Activated CD8-positive, alpha-beta memory T cell treated with anti-CD3 and anti-CD28 coated beads, Interleukin-2, amount 10 ng/mL, durations not matched to agents 7 days and 5 days (primary cell): ENCODE measurements at regions not wholly inside any gene's neighbourhood (a gene's known extent, or its start where the extent isn't known, plus 50 kb on each side); places are given as distances from the start of the nearest gene placed in this dataset.
"Not testable (repeated sequence)": the region's sequence is repeated elsewhere in the genome, so short reads cannot be mapped to it uniquely, and the experiment has no call there.

Source experiments
- ATAC-seq: fragments of 150-1000 bp; cut with Tn5 transposase; one replicate; pipeline ENCODE4 v1.10.0; 2021; ENCODE audit warnings: moderate library complexity
- CTCF ChIA-PET: fragments of 350-600 bp; sonication (Branson Sonifier 250); formaldehyde crosslinking; loops from one replicate; lab custom pipeline; 2021; ENCODE audit warnings: antibody characterized with exemption; lab: Charles Lee
- DNase-seq: peaks from one replicate; pipeline ENCODE4 v3.0.0-alpha.2; 2020
- H3K27ac Mint-ChIP-seq: one replicate; pipeline ENCODE4 v1.8.0; 2021; ENCODE audit warnings: mild to moderate bottlenecking, mixed read lengths
- H3K27me3 Mint-ChIP-seq: one replicate; pipeline ENCODE4 v1.8.0; 2021; ENCODE audit warnings: mixed read lengths
- H3K36me3 Mint-ChIP-seq: one replicate; pipeline ENCODE4 v1.8.0; 2021; ENCODE audit warnings: mild to moderate bottlenecking, mixed read lengths
- H3K4me1 Mint-ChIP-seq: one replicate; pipeline ENCODE4 v1.8.0; 2021; ENCODE audit warnings: mixed read lengths
- H3K4me3 Mint-ChIP-seq: one replicate; pipeline ENCODE4 v1.8.0; 2021; ENCODE audit warnings: mild to moderate bottlenecking, moderate library complexity, mixed read lengths
- H3K9me3 Mint-ChIP-seq: one replicate; pipeline ENCODE4 v1.8.0; 2022; ENCODE audit warnings: low read depth, mixed read lengths

DNA sequence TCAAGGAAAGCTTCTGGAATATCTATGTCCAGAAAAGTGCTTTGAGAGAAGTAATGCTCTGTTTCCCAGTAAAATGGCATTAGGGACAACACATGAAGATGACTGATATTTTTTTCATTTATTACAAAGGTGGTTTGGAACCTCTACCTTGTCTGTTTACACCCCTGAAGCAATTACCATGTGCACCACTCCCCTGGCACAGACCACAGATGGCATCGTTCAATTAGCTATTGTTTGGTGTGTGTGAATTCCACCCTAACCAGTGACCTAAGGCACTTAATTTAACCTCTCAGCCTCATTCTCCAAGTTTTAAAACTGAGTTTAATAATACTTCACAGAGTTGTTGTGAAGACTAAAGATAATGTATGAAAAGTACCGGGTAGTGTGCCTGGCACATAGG is 127.6 kb upstream of the BMAL1 start:
- Mint-ChIP-seq H3K27me3 (peaks cover 30% of the 10 kb centered on the region), H3K4me3 (no peak overlapping the region), H3K9me3 (peaks cover 3% of the 10 kb centered on the region), H3K27ac (no peak overlapping the region), H3K36me3 (peaks cover 1% of the 10 kb centered on the region), H3K4me1 (no peaks in the 10 kb centered on the region)
- CTCF ChIA-PET = no interaction called here
- DNase-seq (no peak), ATAC-seq (no peak)

- H3K27ac Mint-ChIP-seq = no peak overlapping the region
- H3K36me3 Mint-ChIP-seq = peaks cover 5% of the 10 kb centered on the region
- no peaks in the 10 kb centered on the region for H3K4me1 Mint-ChIP-seq
- no peak for ATAC-seq
- peaks cover 30% of the 10 kb centered on the region for H3K27me3 Mint-ChIP-seq
- CTCF ChIA-PET = no interaction called here
- peaks cover 7% of the 10 kb centered on the region for H3K9me3 Mint-ChIP-seq
- no peak for DNase-seq
- H3K4me3 Mint-ChIP-seq = no peak overlapping the region
Measured at GRCh38 chr11:13150487-13150886, 127.1 kb upstream of the BMAL1 start.

DNA sequence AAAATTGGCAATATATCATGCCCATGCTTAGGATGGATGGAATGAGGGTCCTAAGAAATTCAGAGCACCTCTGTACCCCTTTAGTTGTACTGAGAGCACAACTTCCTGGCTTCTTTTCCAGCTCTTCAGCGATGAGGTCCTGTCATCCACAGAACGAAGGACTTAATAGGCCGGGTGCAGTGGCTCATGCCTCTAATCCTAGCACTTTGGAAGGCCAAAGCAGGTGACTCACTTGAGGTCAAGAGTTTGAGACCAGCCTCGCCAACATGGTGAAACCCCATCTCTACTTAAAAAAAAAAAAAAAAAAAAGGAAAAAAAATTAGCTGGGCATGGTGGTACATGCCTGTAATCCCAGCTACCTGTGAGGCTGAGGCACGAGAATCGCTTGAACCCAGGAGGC is 125.3 kb upstream of the BMAL1 start:
- DNase-seq (no peak), ATAC-seq (no peak)
- CTCF ChIA-PET = no interaction called here
- peaks cover 8% of the 10 kb centered on the region for H3K4me1 Mint-ChIP-seq
- H3K9me3 Mint-ChIP-seq = peaks cover 14% of the 10 kb centered on the region
- no peak overlapping the region for H3K4me3 Mint-ChIP-seq
- no peak overlapping the region for H3K27ac Mint-ChIP-seq
- H3K27me3 Mint-ChIP-seq = peaks cover 30% of the 10 kb centered on the region
- H3K36me3 Mint-ChIP-seq = peaks cover 12% of the 10 kb centered on the region

DNA sequence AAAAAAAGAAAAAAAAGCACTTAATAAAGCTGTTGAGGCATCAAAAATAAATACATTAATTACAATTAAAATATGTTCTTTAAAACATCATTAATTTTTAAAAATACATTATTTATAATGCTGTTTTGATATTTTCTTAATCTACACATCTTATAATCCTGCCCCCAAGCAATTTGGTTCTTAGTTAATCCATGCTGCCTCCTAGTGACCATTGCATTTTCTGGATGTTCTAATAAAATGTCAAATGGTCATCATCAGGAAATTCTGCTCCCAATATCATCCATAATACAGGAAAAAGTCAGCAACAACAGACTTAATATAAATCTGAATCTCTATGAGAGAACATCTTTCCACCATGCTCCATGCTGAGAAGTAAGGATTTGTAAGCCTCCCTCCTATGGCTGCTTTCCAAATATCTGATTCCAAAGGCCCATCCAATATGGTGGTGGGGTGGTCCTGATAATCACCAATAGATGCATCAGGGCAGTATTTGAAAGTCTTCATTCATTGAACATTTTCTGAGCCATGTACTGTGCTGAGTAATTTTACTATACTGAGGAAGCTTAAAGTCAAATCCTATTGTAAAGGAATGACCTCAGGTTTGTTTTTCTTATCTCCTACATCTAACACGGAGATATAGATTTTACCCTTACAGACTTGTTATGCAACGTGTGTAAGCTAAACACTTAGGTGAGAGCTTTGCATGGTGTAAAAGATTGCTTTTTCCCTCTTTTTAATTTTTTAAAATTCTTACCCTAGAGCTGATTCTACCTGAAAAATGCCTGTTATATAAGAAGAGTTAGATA is 124.7 kb upstream of the BMAL1 start:
- H3K27ac Mint-ChIP-seq = no peak overlapping the region
- DNase-seq (no peak), ATAC-seq (no peak)
- no peak overlapping the region for H3K4me3 Mint-ChIP-seq
- H3K27me3 Mint-ChIP-seq = peaks cover 30% of the 10 kb centered on the region
- H3K4me1 Mint-ChIP-seq = peaks cover 9% of the 10 kb centered on the region
- CTCF ChIA-PET = no interaction called here
- peaks cover 16% of the 10 kb centered on the region for H3K9me3 Mint-ChIP-seq
- peaks cover 14% of the 10 kb centered on the region for H3K36me3 Mint-ChIP-seq

GRCh38 chr11:13154374-13154773 is 123.2 kb upstream of the BMAL1 start:
- ATAC-seq, H3K27ac Mint-ChIP-seq, CTCF ChIA-PET, H3K4me3 Mint-ChIP-seq, H3K4me1 Mint-ChIP-seq, DNase-seq: not testable (repeated sequence)
- peaks cover 16% of the 10 kb centered on the region for H3K9me3 Mint-ChIP-seq
- peaks cover 20% of the 10 kb centered on the region for H3K27me3 Mint-ChIP-seq
- peaks cover 14% of the 10 kb centered on the region for H3K36me3 Mint-ChIP-seq

DNA sequence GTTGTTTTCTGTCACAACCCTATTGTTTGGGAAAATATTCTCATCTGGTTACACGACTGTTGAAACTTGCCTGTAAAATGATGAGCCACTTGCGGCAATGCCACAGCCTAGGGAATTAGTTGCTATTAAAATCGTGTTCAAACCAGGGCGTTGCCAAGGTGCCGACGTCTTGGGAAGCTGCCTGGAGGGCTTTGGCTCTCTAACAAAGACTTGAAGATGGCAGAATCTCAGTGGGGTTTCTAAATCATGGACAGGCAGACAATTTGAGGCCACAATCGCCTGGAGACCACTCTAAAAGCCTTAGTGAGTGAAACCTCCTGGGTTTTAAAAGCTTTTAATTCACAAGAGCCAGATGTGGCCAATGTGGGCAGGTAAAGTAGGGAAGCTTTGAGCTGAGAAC is 117.2 kb upstream of the BMAL1 start:
- peaks cover 19% of the 10 kb centered on the region for H3K27me3 Mint-ChIP-seq
- H3K9me3 Mint-ChIP-seq = peaks cover 10% of the 10 kb centered on the region
- CTCF ChIA-PET = interaction anchor here (1.2 kb wide), 1 partner anchor 196 kb away, joined by 5 read pairs; no protein-coding TSS in a partner anchor
- DNase-seq (no peak), ATAC-seq (no peak)
- peaks cover 9% of the 10 kb centered on the region for H3K4me1 Mint-ChIP-seq
- no peak overlapping the region for H3K4me3 Mint-ChIP-seq
- peaks cover 10% of the 10 kb centered on the region for H3K36me3 Mint-ChIP-seq
- no peak overlapping the region for H3K27ac Mint-ChIP-seq

DNA sequence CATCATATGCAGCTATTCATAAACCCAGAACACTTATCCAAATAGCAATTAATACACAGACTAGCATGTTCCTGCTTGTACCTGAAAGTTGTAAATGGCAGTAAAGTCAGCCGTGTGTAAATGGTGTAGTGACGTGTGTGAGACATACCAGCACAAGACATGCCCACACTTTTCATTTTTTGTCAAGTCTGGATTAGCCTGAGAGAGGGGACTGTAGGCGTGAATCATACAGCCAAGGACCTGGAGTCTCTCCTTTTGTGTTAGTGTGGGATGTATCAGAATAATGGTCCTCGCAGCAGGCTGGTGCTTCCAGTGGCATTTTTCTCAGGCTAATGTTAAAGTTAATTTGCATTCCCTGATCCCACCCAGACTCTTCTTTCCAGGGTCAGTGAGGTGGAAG is 116.8 kb upstream of the BMAL1 start:
- DNase-seq (no peak), ATAC-seq (no peak)
- Mint-ChIP-seq H3K27me3 (peaks cover 19% of the 10 kb centered on the region), H3K36me3 (peaks cover 6% of the 10 kb centered on the region), H3K4me3 (no peak overlapping the region), H3K27ac (no peak overlapping the region), H3K9me3 (peaks cover 9% of the 10 kb centered on the region), H3K4me1 (peaks cover 9% of the 10 kb centered on the region)
- CTCF ChIA-PET = interaction anchor here (1.2 kb wide), 1 partner anchor 197 kb away, joined by 5 read pairs; no protein-coding TSS in a partner anchor

- no peaks in the 10 kb centered on the region for H3K36me3 Mint-ChIP-seq
- DNase-seq (no peak), ATAC-seq (no peak)
- no peaks in the 10 kb centered on the region for H3K9me3 Mint-ChIP-seq
- CTCF ChIA-PET = no interaction called here
- H3K4me1 Mint-ChIP-seq = no peaks in the 10 kb centered on the region
- H3K27me3 Mint-ChIP-seq = peaks cover 25% of the 10 kb centered on the region
- H3K27ac Mint-ChIP-seq = no peak overlapping the region
- H3K4me3 Mint-ChIP-seq = no peak overlapping the region
Measured at GRCh38 chr11:13163158-13163557, 114.4 kb upstream of the BMAL1 start.

DNA sequence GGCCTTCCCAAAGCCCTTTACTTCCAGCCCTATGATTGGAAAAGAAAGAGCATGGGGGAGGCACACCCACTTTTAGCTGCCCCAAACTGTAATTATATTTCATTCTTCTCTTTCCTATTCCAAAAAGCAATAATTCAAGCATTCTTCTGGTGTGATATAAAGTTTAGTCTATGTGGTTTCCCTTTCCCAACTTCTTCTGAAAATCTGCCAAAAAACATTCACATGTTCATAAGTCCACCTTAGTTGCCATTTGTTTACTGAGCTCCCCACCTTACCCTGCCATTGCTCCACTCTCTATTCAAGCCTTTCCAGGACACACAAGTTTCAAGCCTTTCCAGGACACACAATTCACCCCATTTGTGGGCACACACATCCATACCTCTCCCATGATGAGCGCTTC is 111.6 kb upstream of the BMAL1 start:
- H3K36me3 Mint-ChIP-seq = no peaks in the 10 kb centered on the region
- no peaks in the 10 kb centered on the region for H3K4me1 Mint-ChIP-seq
- CTCF ChIA-PET = no interaction called here
- H3K4me3 Mint-ChIP-seq = no peak overlapping the region
- H3K9me3 Mint-ChIP-seq = no peaks in the 10 kb centered on the region
- ATAC-seq (no peak), DNase-seq (no peak)
- peaks cover 15% of the 10 kb centered on the region for H3K27me3 Mint-ChIP-seq
- H3K27ac Mint-ChIP-seq = no peak overlapping the region

DNA sequence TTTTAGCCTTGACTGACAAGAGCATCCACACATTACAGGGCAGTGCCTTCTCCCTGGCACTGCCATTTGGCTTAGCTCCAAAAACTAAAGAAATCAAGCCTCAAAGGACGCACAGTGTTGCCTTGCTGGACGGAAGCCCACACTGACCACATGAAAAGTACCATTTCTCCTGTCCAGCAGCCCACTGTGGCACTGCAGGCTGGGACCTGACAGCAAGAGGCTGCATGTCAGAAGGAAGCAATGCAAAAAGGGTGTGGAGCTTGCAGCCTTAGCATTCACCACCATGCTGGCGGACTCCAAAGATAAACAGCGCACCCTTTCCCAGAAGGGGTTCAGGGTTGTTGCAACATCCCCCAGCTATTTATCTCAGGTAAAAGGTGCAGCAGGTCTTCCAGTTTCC is 109.3 kb upstream of the BMAL1 start:
- H3K9me3 Mint-ChIP-seq = no peaks in the 10 kb centered on the region
- no peak overlapping the region for H3K4me3 Mint-ChIP-seq
- no peaks in the 10 kb centered on the region for H3K36me3 Mint-ChIP-seq
- ATAC-seq (no peak), DNase-seq (no peak)
- CTCF ChIA-PET = no interaction called here
- peaks cover 17% of the 10 kb centered on the region for H3K27me3 Mint-ChIP-seq
- H3K27ac Mint-ChIP-seq = no peak overlapping the region
- H3K4me1 Mint-ChIP-seq = no peaks in the 10 kb centered on the region

GRCh38 chr11:13169709-13170108 is 107.9 kb upstream of the BMAL1 start:
- Mint-ChIP-seq H3K27ac (no peak overlapping the region), H3K9me3 (no peaks in the 10 kb centered on the region), H3K36me3 (no peaks in the 10 kb centered on the region), H3K27me3 (peaks cover 26% of the 10 kb centered on the region), H3K4me1 (no peaks in the 10 kb centered on the region), H3K4me3 (no peak overlapping the region)
- DNase-seq (no peak), ATAC-seq (no peak)
- CTCF ChIA-PET = no interaction called here

DNA sequence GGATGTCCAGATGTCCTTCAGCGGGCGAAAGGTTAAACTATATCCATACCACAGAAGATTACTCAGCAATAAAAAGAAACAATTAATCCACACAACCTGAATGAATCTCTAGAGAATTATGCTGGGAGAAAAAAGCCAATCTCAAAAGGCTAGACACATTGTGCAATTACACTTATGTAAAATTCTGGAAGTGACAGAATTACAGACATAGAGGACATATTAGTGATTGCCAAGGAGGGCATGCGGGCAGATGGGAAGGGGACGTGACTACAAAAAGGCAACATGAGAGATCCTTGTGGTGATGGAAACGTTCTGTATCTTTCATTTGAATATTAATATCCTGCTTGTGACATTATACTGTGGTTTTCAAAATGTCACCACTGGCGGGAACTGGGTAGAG is 103.5 kb upstream of the BMAL1 start:
- DNase-seq = no peak
- no peak for ATAC-seq
- Mint-ChIP-seq H3K4me1 (no peaks in the 10 kb centered on the region), H3K27me3 (peaks cover 41% of the 10 kb centered on the region), H3K36me3 (no peaks in the 10 kb centered on the region), H3K4me3 (no peak overlapping the region), H3K27ac (no peak overlapping the region), H3K9me3 (no peaks in the 10 kb centered on the region)
- CTCF ChIA-PET = no interaction called here

DNA sequence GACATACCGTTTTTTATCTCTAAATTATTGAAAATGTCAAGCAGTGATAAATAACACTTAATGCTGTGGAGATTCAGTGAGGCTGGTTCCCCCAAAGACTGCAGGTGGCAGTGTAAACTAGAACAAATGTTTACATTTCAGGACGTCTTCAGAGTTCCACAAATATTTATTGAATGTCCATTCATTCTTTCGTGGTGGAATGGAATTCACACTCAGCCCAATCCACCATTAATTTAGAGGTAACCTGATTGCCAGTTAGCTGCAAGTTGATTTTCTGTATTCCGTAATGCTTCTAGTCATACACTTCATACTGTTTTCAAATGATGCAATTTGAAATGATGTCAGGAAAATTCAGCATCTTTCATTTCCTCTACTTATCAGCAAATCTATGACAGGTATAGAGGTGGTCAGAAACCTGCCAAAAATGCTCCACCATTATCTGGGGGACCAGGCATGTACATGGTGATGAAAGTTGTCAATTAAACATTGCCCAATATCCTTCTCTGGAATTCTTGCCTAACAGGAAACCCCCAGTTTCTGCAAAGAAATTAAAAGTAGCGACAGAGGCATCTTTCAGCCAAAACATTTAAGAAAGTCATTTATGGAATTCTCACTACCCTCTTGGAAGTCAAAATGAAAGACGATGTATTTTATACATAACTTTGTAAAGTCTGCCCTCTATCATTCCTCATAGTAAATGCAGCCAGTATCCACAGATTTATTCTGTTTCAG is 94.3 kb upstream of the BMAL1 start:
- DNase-seq (no peak), ATAC-seq (peak; percentile 51)
- CTCF ChIA-PET = interaction anchor here (0.9 to 2.0 kb wide), 11 partner anchors 11 to 202 kb away, joined by 3 to 8 read pairs (median 3); no protein-coding TSS in a partner anchor
- H3K36me3 Mint-ChIP-seq = peaks cover 4% of the 10 kb centered on the region
- peaks cover 5% of the 10 kb centered on the region for H3K9me3 Mint-ChIP-seq
- H3K4me1 Mint-ChIP-seq = peaks cover 6% of the 10 kb centered on the region
- H3K27ac Mint-ChIP-seq = no peak overlapping the region
- peak overlapping the region; percentile 38 for H3K4me3 Mint-ChIP-seq
- peaks cover 27% of the 10 kb centered on the region for H3K27me3 Mint-ChIP-seq

- Mint-ChIP-seq H3K27ac (no peak overlapping the region), H3K4me1 (peaks cover 6% of the 10 kb centered on the region), H3K27me3 (peaks cover 28% of the 10 kb centered on the region), H3K9me3 (peaks cover 9% of the 10 kb centered on the region), H3K36me3 (peaks cover 6% of the 10 kb centered on the region), H3K4me3 (no peak overlapping the region)
- ATAC-seq (no peak), DNase-seq (no peak)
- CTCF ChIA-PET = interaction anchor here (0.7 to 2.0 kb wide), 11 partner anchors 22 to 220 kb away, joined by 3 to 8 read pairs (median 3); no protein-coding TSS in a partner anchor
Measured at GRCh38 chr11:13183826-13184196, 93.8 kb upstream of the BMAL1 start.
